Stimulated activated CD4-positive, alpha-beta T cell treated with anti-CD3 and anti-CD28 coated beads, Interleukin-1b, Interleukin-23, amount 100 ng/mL, for 48 hours (primary cell): ENCODE measurements at regions not wholly inside any gene's neighbourhood (a gene's known extent, or its start where the extent isn't known, plus 50 kb on each side); places are given as distances from the start of the nearest gene placed in this dataset.
"Not testable (repeated sequence)": the region's sequence is repeated elsewhere in the genome, so short reads cannot be mapped to it uniquely, and the experiment has no call there.

Experiments used
- DNase-seq: peaks from one replicate; pipeline ENCODE4 v3.0.0-alpha.2; 2020

DNA sequence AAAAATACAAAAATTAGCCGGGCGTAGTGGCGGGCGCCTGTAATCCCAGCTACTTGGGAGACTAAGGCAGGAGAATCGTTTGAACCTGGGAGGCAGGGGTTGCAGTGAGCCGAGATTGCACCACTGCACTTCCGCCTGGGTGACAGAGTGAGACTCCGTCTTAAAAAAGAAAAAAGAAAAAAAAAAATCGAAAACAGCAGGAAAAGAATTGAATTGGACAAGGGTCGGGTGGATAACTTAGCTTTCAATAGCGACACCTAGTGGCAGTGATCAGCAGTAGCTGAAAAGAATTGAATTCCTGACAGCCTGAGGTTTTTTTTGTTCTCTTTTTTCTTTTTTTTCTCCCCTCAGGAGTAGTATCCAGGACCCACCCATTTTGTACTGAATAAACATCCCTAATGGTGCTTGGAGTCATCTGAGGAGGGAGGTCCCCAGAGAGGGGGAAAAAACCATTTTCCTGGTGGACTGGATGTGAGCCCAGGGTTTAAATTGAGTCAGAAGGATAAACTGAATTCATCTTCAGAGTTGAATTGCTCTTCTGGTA is 55.1 kb downstream of the CYCS start:
- peak; percentile 24 for DNase-seq

DNA sequence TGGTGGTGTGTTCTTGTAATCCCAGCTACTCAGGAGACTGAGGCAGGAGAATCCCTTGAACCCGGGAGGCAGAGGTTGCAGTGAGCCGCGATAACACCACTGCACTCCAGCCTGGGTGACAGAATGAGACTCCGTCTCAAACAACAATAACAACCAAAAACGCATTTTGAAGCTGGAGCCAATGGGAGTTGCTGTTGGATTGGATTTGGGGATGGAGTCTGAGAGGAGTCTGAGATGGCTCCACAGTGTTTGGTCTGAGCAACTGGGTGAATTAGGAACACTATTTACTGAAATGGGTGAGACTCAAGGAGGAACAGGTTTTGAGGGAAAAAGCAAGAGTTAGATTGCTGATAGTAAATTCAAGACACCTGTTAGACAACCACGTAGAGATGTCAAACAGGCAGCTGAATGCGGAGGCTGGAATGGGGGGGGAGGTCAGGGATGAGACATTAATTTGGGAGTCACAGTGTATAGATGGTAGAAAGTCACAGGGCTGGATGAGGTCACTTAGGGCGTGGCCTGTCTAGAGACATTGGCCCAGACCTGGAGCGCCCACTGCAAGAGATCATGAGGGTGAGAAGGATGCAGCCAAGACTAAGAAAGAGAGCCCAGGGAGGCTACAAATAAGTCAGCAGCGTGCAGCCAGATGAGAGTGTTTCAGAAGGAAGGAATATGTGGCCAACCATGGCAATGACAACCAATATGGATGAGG is 56.4 kb downstream of the CYCS start:
- no peak for DNase-seq

DNA sequence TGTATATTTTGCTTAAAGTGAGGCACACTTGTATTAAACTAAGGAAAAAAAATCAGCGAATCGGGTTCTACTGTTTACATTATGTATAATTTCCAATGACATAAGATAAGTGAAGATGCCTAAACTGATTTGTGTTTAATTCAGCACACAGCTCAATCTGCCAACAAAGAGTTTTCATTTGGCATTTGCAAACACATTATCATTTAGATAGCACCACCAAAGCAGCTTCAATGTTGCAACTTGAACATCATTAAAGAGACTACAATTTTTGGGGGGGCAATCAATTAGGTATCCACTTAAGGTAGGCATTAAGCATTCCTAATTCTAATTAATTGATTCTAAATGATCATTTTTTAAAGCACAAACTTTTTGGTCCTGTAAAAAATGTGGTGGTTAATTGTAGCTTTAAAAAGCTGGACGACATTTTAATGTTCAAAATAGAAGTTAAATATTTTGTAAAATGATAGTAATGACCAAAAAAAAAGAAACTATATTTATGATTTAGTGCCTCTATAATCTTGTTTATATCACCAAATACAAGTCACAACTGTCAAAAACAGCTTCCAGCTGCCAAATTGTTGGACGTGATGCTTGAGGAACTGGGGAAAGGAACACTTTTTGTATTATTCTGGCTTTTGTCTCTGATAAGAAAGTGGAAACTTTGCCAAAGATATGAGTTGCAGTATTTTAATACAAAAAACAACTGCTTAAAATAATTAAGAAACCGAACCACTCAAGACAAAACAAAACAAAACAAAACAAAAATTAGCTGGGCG is 57.1 kb downstream of the CYCS start:
- no peak for DNase-seq

DNA sequence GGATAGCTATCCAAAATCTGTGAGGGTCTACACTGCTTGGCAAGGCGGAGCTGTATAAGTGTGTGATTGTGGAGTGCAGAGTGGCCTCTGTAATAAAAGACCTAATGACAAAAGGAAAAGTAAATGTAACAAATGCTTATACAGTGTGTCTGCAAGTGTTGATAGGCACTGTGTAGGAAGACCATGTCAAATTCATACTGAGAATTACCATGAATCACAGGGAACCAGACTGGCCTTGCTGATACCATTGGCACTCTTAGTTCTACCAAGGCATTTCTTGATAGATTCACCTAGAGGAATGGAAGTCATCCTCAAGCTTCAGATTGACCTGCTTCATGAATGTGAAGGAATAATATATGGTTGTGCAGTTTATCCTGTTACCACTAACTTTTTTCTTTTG is 58.8 kb downstream of the CYCS start:
- no peak for DNase-seq

DNA sequence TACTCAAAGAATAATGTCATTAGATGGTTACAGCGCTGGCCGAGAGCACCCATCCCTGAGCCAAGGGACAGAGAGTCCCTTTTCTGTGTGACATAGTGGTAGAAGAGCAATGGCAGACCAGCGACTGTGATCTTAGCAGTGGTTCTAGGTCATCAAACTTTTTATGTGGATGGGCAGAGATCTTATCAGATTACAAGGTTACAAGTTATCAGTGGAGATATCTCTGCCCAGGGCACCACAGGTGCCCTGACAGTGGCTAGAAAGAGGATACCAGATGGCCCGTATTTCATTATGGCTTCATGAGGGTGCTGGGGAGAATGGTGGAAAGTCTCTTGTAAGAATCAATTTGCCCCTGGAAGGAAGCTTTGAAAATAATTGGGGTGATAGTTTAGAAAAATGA is 62.7 kb downstream of the CYCS start:
- DNase-seq = no peak

DNA sequence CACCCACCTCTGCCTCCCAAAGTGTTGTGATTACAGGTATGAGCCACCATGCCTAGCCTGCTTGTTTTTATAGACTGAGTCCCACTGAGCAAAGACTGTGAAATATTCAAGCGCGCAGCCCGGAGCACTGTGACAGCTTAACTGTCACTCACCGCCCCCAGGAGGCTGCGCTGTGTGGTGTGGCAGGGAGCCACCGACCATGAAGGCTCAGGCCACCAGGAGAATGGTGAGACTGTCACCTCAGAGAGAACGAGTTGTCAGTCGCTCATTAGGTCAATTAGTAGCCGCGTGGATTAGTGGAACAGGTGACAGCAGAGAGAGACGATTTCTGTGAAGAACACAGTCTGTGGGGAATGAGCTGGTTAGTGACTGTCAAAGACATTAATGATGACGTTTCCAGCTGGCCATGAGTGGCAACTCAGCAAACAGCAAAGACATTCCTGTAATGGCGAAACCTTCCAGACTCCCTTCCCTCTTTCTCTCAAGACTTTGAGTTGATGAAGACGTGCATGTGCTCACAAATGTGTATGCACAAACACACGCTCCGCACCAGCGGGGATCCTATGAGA is 64.5 kb downstream of the CYCS start:
- no peak for DNase-seq

DNA sequence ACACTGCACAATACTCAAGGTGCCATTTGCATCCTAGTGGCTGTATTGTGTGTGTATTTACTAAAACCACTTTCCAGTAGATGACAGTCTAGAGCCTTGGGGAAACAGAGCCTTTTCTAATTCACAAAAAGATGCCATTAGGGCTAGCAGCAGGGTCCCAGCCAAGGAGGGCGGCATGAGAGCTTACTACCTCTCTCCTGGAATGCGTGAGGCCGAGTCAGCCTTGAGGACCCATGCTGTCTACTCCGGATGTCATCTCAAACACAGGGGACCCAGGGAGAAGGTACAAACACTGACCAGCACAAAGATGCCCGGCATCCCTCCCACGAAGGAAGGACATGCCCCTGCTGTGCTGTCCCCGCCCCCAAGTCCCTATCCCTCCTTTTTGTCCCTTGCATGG is 65.5 kb downstream of the CYCS start:
- no peak for DNase-seq

DNA sequence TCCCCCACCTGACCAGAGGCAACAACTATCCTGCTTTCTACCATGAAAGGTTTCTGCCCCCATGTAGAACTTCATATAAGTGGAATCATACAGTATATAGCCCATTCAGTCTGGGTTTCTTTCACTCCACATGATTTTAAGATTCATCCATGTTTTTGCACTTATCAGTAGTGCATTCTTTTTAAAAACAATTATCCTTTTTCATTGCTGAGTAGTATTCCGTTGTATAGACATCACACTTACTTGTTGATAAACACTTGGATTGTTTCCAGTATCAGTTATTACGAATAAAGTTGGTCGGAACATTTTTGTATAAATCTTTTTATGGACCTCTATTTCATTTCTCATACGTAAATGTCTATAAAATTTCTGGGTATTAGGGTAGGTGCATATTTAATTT is 68.7 kb downstream of the CYCS start:
- no peak for DNase-seq

DNA sequence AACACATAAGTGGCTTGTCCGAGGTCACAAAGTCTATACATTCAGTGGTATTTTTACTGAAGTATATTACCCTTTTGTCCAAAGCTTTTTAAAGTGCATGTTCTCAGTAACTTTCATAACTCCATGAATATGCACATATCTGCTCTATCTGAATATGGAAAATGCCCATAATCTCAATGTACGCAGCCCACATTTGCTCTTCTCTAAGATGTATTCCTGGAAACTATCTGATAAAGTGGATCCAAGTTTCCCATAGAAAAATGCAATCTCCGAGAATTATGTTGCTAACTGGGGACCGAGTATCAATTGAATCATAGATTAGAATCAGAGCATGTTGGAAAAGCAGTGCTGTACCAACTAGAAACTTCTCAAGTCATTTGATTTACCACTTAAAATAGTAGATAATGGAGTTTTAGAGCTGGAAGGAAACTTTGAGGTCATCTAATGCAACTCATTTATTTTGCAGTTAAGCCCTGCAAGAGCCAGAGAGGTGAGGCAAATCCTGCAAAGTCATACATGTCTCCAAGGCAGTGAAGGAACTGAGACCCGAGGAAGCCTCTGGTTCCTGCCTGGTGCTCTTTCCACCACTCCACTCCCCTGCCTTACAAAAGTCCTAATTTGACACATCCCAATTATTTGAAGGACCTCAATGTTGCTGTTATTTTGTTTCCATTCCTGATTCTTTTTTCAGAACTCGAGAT is 69.4 kb downstream of the CYCS start:
- no peak for DNase-seq

DNA sequence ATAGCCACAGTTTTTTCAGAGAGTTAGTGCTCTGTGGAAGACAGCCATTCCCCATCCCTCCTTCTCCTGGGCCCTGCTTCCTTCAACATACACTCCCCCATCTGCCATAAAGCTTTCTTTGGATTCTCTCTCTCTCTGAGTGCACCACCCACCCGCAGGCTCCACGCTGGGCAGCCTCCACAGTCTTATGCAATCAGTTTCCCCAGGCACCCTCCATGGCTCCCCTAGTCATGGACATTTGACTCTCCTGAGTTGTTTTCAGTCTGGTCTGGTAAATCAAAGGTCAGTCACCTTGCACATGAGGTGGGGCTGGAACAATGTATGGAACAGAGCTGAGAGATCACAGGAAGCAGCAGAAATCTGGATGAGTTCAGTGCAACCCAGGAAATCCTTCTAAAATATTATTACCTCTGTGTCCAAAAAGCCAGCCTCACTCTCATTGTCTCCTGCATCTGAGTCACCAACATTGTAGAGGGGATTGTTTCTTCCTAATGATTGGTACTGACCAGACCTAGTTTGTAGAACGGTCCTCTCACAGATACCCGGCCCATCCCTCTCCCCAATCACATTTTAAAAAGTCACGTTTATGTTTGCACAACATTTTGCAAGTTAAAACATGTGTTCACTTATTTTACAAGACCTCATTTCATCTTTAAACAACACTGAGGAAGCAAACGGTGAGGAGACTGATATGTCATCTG is 70.1 kb downstream of the CYCS start:
- no peak for DNase-seq

DNA sequence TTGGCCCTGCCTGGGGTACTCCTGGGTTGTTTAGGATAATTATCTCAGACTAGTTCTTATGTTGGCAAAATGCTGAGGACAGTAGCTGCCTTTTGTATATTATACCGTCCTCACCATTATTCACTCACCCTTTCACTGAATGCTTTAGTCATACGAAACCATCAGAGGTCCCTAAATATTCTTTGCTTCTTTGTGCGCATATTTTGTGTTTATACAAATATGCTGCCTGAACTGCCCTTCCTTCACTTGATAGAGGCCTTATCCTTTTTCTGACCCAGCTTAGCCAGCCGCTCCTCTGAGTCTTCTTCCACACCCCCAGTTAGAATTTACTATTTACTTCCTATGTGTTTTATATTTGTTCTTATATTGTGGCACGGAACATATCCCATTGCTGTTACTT is 70.2 kb upstream of the OSBPL3 start:
- no peak for DNase-seq

DNA sequence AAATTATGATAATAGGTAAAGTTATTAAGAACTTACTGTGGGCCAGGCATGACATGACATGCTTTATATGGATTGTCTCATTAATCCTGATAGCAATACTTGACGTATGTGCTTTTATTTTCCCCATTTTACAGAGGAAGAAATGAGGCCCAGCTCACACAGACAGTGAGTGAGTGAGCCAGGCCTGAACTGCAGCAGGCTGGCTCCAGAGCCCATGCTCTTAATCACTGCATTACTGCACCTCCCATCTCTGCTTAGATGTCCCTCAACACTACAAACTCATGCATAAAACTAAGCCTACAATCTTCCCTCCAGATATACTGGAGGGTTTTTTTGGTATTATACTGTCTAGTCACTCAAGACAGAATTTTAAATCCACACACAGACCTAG is 68.5 kb upstream of the OSBPL3 start:
- no peak for DNase-seq

DNA sequence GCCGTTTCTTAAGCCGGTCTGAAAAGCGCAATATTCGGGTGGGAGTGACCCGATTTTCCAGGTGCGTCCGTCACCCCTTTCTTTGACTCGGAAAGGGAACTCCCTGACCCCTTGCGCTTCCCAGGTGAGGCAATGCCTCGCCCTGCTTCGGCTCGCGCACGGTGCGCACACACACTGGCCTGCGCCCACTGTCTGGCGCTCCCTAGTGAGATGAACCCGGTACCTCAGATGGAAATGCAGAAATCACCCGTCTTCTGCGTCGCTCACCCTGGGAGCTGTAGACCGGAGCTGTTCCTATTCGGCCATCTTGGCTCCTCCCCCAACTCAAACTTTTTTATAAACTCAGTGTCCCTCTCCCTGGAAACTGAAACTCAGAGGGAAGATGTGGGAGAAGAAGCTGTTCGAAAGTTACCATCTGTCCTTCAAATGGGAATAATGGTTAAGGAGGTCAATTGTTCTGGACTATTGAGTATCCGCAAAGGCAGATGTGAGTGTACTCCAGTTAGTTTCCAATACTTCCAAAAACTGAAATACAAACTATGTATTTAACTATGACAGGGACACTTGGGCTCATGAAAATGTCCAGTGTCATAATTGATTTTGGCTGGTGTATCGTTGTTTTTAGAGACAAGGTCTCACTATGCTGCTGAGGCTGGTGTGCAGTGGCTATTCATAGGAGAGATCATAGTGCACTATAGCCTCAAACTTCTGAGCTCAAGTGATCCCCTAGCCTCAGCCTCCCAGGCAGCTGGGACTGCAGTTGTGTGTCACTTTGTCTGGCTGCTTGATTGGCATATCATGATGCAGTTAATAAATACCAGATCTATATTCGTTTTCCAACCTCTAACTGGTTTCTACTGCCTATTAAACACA is 67.8 kb upstream of the OSBPL3 start:
- not testable (repeated sequence) for DNase-seq

DNA sequence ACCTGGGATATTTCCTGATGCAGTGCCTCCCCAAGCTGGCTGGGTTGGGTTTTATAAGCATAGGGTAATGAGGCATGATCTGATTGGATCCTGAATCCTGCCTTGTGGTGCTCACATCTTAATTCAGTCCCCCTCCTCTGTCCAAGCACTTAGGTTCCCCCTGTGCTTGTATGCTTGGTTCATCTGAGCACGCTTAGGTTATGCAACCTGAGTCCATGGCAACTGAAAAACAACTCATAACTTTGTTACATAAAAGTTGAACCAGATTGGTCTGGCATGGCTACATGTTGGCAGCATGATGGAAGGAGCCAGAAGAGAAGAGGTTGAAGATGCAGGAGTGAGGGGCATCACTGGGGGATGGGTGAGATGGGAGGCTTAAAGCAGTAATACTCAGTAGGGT is 57.3 kb upstream of the OSBPL3 start:
- no peak for DNase-seq

DNA sequence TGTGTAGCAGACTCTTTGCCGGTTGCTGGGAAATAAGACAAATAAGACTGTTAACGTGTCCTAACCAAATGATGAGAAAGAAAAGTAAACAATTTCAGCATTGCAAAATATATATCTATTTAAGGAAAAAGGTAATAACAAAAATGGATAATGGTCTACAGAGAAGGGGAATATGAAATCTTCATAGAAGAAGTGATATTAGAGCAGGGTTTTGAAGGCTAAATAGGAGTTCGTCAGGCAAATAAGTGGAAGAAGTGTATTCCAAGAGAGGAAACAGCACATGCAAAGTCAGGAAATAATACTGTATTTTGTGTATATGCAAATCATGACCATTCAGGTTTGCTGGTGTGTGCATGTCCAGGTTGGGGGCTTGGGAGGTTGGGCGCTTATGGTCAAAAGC is 55.3 kb upstream of the OSBPL3 start:
- DNase-seq = no peak

DNA sequence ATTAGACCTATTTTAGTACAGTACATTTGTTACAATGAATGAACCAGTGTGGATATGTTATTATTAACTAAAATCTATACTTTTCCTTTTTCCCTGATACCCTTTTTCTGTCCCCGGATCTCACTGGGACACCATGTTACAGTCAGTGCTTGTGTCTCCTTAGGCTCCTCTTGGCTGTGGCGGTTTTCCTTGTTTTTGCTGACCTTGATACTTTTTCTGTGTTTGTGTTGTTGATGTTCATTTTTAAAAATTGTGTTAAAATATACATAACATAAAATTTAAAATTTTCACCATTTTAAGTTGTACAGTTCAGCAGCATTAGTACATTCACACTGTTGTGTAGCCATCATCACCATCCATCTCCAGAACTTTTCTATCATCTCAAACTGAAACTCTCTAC is 54.2 kb upstream of the OSBPL3 start:
- no peak for DNase-seq

DNA sequence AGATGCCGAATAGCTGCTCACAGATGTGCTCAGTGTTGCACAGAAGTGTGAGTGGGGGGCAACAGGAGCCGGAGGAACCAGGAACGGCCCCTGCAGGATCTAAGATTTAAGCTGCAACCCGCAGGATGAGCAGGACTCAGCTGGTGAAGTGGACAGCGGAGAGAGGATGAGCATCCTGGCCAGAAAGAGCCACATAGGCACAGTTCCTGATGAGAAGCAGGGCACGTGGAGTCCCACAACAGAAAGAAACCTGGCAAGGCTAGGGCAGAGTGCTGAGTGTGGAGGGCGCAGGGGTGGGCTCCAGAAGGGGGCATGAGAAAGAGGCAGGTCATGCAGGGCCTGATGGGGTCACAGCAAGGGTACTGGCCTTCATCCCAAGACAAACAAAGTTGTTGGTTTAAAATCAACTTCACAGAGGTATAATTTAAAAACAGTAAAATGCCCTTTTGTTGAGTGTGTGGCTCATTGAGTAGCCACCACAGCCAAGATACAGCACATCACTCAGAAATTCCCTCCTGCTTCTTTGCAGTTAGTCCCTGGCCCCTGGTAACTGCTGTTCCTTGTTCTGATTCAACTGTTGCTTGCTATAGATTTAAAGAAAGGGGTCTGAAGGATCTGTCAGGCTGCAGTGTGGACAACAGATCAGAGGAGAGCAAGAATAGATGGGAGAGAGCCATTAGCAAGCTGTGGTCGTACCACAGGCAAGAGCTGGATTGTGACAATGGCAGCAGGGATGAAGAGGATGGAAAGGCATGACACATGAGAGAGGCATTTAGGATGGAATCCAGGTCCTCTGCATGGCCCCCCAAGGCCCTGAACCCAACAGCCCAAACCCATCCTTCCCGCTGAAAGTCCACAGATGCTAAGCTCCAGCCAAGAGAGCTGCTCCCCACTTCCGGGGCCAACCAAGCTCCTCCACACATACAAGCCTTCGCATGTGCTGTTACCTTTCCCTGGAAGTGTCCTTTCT is 53.1 kb upstream of the OSBPL3 start:
- DNase-seq = no peak

DNA sequence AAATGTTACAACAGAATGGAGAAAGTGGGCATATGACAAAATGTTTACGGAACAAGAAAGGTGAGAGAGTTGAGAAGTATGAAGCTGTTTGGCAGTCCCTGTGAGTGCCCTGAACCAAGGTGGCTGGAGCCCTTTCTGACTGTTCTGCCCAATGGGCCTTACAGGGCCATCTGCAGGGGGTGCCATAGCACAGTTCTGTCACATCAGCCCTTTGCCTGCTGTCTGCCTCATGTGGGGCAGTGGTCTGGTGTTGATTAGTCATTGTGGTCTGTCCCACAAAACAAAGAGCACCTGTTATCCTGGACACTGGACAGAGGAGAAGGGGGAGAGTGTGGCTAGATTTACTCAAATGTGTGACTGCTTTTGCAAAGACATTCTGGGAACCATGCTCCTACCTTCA is 51.5 kb upstream of the OSBPL3 start:
- DNase-seq = no peak

DNA sequence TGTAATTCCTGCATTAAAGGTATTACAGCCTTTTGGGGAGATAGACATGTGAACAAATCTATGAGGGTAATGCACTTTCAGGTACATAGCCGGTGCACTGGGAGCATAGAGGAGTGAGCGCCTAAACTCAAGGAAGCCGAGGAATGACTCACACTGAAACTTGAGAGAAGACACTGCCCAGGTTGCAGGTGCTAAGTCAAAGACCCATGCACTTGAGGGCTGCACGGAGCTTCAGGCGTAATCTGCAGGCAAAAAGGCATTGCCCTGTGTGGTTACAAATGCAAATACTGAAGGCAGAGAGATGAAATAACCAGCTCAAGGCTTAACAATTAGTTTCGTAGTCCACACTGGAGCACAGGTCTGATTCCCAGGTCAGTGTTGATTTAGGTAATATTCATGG is 51.0 kb upstream of the OSBPL3 start:
- no peak for DNase-seq
